ENCODE measurements at regions not wholly inside any gene's neighbourhood (a gene's known extent, or its start where the extent isn't known, plus 50 kb on each side); places are given as distances from the start of the nearest gene placed in this dataset.

DNA sequence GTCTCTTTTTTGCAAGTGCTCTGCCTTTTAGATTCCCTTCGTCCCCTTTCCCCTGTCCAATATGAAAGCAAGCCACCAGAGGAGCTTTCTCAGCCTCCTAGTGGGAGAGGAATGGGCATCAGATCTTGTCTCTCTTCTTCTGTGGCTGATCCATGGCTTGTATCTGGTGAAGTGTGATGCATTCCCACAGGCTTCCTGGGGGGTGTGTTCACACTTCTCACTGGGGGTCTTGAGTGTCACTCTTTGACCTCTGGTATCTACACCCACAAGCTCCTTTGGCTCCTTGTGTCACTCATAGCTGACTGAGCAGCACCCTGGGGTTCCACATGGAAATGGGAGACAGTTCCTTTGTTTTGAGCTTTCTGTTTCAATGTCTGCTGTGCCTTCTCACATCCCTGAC is 411.5 kb downstream of the GADD45G start:
- TF ChIP-seq EP300 (IDR thresholded peaks at IDR 0.05) (no peak), POLR2A (IDR thresholded peaks at IDR 0.05) (no peak)

Data from suprapubic skin (tissue), 2 donors.